Iris pigment epithelial cell (primary cell): ENCODE measurements at regions not wholly inside any gene's neighbourhood (a gene's known extent, or its start where the extent isn't known, plus 50 kb on each side); places are given as distances from the start of the nearest gene placed in this dataset.

Source experiments
- DNase-seq: peaks from one replicate; pipeline ENCODE4 v3.0.0-alpha.2; 2011; ENCODE audit warnings: low read depth

GRCh38 chr6:132868057-132868456 lies 53.7 kb downstream of the RPS12 start:
- no peak for DNase-seq

GRCh38 chr6:132872923-132873322 lies 58.6 kb downstream of the RPS12 start:
- no peak for DNase-seq

GRCh38 chr6:132877003-132877402 lies 62.6 kb downstream of the RPS12 start:
- no peak for DNase-seq

DNA sequence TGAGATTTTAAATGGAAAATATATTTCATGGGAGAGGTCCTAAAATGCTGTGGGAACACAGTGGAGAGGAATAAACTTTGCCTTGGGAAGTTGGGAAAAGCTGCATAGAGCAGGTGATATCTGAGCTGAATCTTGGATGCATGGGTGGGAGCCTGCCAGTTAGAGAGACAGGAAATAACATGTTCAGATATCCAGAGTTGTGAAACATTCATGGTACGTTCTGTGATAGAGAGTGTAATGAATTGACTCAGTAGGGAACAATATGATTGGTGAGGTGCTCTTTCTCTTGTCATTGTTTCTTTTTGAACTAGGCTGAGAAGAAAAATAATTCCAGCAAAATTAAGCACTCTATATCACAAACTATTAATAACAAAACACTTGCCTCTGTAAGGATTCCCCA lies 72.8 kb downstream of the RPS12 start:
- DNase-seq: peak; percentile 54

- peak; percentile 74 for DNase-seq
These were observed 74.3 kb downstream of the RPS12 start for GRCh38 chr6:132888701-132889100.

GRCh38 chr6:132892929-132893771 lies 78.8 kb downstream of the RPS12 start:
- DNase-seq: no peak

DNA sequence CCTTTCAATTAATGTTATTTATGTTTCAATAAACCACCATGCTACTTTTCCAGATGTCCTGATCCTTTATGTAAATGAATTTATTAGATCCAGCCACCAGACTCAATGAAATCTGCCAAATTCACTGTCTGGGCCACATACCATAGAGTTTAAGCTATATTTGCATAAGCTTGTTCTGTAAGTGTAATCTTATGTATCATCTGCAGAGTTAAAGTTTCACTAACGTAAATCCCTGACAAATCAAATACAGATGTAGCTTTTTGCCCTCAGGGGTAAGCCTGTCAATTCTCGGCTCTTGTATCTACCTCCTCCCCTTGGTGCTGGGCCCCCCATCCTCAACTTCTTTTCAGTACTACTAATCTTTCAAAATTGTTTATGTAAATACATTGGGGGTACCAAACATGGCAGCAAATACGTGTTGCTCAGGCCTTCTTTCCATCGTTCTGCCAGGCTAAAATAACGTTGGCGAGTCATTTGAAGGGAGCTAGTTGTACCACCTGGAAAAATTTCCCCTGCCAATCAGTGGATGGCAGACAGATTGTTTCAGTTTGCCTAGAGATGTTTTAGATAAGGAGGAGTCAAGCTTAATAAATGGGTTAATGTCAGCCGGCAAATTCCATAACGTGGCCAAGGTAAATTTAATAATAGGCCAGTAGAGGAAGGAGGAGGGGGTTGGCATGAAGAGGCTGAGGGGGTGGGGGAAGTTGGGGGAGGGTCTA lies 79.6 kb downstream of the RPS12 start:
- DNase-seq: no peak

DNA sequence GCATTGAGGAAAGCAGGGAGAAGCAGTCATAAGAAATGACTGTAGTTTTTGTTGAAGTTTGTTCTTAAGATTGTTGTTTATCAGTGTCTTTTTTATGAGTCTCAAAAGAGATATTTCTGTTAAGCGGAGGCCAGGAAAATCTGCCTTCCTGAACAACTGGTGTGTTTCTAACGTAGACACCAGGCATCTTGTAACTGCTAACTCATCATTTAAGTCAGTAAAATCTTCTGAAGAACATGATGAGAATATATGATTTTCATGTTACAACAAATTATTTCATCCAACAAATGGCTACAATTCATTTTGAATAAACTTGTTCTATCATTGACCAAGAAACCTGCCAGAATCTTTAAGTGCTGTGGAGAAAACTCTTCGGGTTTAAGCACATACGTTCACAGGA lies 84.0 kb downstream of the RPS12 start:
- DNase-seq: no peak

DNA sequence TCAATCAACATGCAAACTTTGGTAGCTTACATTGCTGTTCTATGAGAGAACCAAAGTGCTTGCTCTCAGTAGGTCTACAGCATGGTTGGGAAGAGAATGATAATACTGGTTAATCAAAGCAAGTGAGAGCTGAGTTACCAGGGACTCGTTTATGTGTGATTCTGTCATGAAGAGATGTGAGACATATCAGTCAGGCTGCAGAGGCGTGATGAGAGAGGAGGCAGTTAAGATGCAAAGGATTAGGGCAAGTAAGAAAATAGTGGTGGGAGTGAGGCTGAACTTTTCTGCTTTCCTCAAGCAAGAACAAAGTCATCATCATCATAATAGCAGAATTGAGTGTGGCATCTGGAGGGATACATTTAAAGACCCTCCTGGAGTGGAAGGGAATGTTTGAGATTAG lies 86.5 kb downstream of the RPS12 start:
- DNase-seq: no peak

DNA sequence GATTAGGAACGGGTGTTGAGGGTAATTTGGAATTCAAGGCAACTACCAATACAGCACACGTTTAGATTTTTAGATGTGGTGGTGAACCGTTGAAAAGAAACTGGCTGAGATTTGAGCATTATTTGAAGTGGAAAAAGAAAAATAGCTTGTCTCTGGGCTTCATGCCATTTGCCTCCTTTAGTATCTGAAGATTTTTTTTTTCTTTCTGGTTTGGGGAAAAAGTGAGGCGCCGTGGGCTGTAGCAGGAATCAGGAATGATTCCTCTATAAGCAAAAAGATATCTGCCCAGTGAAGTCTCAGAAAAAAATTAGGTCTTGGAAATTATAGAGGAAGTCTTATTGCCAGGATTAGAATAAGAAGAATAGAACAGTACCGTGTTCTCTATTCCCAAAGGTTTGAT lies 88.5 kb downstream of the RPS12 start:
- DNase-seq: no peak

DNA sequence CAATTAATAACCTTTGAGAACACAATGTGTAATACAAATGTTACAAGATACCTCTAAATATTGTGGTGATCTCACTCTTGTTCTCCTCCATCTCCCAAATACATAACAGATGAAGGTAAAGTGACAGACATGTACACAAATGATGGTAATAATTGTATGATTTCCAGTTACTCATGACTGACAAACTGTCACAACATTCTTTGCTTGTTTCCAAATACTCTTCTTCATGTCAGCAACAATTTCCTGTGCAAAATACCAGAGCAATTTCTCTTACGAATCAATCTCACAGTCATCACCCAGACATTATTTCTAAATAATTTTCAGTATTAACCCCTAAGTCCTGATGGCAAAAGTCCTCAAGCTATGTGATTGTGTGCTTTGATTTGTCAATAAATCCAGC lies 92.9 kb downstream of the RPS12 start:
- peak; percentile 54 for DNase-seq

GRCh38 chr6:132907914-132908313 lies 93.5 kb downstream of the RPS12 start:
- peak; percentile 93 for DNase-seq

GRCh38 chr6:132909742-132910141 lies 95.4 kb downstream of the RPS12 start:
- DNase-seq: no peak

- no peak for DNase-seq
These were observed 96.4 kb downstream of the RPS12 start for GRCh38 chr6:132910759-132911158.

- peak; percentile 95 for DNase-seq
These were observed 104.9 kb downstream of the RPS12 start for GRCh38 chr6:132919045-132919860.

DNA sequence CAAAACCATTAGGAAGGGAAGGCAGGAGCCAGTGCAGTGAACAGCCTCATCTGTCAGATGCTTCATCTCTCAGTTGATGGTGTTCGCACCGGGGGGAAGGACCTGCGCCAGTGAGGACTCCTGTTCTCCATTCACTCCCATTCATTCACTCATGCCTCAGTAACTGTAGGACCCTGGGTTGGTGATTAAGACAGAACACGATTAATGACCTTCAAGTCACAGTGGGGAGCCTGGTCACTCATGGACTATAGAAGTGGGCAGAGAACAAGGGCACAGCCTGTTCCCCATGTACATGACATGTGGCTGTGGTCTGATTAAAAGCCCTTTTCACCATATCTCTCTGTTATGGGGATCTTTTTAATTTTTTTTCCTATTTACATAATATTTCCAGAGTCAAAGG lies 113.3 kb downstream of the RPS12 start:
- no peak for DNase-seq

GRCh38 chr6:132929141-132929540 lies 114.8 kb downstream of the RPS12 start:
- DNase-seq: no peak

DNA sequence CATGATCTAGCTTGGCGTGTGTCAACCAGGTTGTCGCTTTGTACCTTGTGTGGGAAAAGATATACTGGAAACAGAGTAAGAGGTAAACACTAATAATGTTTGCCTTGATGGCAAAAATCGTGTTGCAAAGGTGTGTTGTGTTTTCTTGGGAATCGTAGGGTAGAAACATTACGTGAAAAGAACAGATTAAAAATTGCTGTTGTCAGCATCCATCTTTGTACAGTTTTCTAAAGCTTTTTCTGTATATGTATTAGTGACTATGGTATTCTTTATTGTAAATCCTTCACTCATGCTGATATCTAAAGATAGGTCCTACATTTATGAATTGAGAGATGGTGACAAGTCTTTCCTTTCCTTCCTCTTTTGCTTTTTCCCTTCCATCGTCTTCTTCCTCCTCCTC lies 116.9 kb downstream of the RPS12 start:
- DNase-seq: no peak

DNA sequence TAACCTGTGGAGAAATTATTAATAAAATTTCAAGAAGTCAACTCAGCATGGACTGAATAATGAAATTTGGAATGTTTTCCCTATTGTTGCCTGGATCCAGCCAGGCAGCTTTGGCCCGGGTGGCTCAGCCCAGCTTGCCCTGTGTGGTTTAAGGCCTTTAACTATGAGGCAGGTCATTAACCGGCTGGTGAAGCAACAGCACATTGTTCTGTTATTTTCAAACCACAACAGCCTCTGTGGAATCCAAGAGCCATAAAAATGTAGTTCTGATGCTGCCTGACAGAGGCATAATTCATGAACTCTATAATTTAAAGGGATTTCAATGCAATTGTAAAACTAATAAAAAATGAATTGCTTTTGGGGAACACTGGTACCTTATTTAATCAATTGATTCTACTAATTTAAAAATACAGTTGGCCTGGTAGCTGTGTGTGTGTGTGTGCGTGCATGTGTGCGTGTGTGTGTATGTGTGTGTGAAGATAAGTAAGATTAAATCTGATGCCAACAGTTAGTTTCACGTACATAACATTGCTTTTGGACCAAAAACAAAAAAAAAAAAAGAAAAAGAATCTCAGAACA lies 117.7 kb downstream of the RPS12 start:
- peak; percentile 79 for DNase-seq

DNA sequence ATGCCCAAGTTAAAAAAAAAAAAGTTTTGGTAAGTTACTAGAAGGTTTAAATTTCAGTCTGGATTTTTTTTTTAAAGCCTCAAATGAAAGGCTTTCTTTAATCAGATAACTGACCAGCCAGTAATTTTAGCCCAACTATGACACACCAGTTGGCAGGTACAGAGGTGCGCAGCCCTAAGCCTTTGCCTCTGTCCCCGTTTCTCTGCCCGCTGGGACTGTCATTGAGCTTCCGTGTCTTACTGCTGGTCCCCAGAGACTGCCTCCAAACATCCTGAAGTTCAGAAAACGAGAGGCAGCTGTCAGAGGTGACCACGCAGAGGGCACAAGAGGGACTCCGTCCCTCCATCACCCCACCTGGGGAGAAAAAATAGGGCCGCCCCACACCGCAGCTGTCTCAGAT lies 118.2 kb downstream of the RPS12 start:
- DNase-seq: no peak

DNA sequence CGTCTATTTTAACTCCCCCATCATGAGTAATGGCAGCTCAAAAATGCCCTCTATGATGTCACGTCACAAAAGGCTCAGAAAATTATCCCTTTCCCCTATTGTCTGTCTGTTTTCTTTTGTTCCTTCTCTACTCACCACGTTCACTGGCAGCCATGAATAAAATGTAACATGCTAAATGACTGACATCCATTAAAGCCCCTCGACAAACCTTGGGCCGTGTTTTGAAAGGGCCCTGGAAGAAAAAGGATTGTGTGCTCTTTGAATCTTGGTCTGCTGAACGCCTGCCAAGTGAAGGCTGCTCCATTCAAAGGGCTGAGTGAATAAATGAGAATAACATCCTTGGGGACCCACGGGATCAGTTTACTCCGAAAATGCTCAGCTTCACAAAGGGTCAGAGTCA lies 118.7 kb downstream of the RPS12 start:
- no peak for DNase-seq

GRCh38 chr6:132934496-132934895 lies 120.1 kb downstream of the RPS12 start:
- no peak for DNase-seq
